ENCODE measurements at regions not wholly inside any gene's neighbourhood (a gene's known extent, or its start where the extent isn't known, plus 50 kb on each side); places are given as distances from the start of the nearest gene placed in this dataset.

DNA sequence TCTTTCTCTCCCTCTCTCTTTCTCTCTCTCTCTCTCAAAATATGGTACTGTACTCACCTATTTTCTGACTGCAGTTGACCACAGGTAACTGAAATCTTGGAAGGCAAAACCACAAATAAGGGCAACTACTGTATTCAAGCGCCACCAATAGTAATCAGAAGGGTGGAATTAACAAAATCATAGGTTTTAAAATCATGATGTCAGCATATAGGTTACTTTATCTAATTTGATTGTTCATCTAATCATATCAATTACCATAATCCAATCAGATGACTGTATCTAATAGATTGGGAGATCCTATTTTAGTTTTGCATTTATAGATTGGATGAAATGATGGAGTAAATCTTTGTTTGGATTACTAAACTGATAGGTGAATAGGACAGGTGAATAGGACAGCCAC is 155.8 kb upstream of the KITLG start:
- no peak for DNase-seq

DNA sequence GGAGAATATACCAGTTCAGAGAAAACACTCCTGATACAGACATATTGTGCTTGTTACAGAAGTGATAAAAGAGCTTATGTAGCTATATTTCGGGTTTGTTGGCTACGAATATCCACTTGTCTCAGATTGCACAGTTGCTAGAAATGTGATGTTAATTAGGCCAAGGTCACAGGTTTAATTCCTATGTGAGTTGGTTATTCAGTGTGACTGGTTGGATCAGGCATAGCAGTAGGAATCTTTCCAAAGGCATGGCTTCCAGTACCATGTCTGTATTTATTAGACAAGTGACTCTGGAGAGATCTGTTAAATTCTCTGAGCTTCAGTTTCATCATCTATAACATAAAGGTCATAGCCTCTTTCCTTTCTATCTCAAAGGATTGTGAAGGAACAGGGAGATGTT is 152.7 kb upstream of the KITLG start:
- peak; percentile 90 for DNase-seq

DNA sequence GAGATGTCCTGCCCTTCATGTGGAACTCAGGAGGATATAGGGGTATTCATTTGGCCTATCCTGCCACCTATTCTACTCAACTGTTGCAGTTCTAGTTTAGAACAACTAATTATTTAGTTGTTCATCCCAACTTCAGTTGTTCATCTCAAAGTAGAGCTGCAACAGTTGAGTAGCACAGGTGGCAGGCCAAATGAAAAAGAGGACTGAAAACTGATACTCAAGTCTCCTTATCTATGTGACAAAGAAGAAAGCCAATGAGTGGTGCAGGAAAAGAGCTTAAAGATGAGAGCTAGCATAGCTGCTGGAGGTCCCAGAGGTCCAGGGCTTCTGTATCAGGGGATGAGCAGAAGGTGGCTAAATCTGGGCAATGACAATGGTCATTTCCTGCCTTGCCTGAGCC is 148.9 kb upstream of the KITLG start:
- no peak for DNase-seq

DNA sequence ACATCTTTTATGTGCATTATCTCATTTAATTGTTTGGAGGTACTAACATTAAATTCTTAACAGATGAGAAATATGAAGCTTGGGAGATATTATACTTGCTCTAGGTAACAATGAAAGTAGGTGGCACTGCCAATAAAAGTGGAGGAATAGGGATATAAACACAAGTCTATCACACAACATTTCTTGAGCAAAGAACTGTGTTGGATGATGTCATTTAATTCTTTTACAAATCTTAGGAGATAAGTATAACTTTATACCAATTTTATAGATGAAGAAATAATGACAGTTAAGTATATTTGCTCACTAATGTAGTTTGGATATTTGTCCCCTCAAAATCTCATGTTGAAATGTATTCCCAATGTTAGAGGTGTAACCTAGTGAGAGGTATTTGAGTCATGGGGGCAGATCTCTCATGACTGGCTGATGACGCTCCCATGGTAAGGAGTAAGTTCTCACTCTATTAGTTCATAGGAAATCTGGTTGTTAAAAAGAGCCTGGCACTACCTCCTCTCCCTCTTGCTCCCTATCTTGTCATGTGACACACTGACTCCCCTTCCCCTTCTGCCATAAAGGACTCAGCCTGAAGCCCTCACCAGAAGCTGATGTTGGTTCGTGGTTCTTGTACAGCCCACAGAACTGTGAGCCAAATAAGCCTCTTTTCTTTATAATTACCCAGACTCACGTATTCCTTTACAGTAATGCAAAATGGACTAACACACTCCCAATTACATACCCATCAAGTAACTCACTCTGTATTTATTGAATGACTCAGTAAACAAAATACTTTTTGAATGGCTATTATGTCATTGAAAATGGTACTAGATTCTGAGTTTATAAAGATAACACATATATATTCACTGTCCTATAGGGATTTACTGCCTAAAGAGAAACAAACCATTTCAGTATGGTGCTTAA is 146.8 kb upstream of the KITLG start:
- DNase-seq = no peak

DNA sequence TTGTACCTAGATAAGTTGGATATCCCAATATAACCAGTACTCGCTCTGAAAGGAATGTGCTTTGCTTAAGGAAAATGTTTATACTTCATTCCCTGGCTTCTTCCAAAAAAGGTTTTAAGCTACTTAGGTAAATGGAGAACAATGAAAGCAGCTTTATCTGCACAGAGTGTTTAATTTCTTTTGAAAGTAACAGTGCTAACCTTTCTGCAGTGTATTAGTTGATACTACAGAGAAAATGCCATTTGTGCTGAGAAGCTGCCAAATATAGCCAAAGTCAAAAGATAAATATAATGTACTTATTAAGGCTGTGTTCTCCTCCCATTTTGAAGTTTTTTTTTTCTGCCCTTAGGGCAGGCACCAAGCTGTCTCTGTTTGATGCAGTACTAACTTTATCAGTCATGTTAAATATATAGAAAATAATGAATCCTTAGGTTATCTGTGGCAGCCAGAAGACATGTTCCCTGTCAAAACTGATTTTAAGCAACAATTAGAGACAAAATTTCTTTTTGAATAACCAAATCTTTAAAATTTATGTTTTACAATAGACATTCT is 145.4 kb upstream of the KITLG start:
- DNase-seq = peak; percentile 61

DNA sequence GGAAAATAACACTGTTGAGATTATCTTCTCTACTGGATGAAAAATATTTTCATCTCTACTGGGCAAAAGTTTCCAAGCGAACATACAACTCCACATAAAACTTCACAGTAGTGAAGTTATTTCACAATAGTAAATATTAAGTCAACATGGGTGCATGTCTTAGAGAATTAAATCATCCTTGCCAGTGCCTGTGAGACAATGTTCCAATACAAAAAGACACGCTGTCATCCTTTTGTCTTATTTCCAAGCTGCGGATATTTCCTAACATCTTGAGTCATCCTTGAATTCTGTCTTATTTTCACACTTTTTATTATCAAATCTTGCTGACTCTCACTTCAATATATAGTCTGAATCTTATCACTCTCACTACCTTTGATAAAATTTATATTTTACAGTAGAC is 142.9 kb upstream of the KITLG start:
- no peak for DNase-seq

DNA sequence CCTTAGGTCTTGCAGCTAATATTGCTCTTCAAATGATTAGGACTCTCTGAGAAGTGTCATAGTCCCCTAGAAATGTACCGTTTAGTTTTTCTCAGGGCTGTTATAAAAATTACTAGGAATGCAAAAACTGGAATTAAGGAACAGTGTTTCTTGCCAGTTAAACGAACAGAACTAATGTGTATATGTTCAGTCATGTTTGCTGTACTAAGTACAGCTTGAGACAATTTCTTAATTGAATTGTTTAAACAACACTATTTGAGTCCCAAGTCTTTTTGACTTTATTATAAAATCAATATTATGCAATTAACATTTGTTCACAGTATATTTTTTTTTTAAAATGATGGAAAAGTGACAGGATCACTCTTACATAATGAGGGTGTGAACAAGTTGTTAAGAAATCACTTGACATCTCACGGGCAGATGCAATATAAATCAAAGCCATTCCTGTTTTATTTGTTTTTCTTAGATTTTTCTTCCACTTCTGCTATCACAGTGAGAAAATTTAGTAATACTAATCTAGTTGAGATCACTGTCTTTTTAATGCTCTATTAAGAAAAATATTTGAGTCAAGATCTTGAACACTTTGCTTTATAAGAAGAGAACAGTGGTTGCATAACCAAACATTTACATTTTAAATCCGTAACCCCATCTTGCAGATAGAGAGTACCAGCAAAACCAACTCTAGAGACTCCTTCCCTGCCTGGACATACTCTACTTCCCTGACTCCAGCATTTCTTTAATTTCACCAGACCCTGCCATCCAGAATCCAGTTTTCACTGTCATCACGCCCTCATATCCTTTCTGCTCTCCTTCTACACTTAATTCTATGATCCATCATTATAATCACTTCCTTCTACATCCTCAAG is 140.7 kb upstream of the KITLG start:
- no peak for DNase-seq

DNA sequence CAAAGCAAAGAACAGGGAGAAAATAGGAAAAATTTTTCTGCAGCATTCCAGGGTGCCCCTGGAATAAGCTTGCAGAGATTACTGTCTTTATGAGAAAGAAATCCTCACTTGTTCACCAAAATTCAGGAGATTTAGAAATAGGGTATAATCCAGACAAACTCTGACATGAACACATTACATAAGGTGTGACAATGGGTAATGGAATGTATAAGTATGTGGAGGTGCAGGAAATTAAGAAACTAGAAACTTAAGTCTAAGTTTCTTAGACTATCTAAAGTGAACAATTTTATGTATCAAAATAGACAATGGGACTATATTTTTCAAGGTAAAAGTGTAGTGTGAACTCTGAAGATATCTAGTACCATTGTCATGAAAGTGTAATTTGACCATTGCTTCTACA is 140.0 kb upstream of the KITLG start:
- no peak for DNase-seq

DNA sequence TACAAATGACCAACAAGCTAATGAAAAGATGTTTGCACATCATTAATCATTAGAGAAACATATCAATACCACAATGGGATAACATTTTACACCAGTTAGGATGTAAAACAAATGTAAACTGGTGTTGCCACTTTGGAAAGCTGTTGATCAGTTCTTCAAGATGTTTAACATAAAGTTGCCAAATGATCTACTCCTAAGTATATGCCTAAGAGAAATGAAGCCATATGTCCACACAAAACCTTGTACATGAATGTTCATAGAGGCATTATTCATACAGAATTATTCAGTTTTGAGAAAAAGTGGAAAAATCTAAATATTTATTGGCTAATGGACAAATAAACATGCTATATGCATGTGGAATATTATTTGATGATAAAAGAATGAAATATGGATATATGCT is 136.9 kb upstream of the KITLG start:
- DNase-seq = no peak

DNA sequence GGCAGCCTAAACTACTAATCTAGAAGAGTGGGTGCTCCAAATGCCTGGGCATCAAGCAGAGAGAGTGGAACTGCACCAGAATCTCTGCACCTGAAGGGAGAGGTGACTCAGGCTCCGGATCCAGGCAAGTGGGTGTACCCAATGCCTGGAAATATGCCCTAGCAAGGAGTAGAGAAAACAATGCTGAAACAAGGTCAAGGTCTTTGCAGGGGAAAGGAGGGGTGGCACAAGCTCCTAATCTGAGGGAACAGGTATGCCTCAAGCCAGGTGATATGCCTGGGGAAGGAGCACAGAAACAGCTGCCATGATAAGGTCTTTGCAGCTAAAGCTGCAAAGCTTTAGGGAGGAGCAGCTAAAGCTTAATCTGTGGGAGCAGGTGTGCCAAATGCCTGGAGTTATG is 136.0 kb upstream of the KITLG start:
- peak; percentile 54 for DNase-seq

DNA sequence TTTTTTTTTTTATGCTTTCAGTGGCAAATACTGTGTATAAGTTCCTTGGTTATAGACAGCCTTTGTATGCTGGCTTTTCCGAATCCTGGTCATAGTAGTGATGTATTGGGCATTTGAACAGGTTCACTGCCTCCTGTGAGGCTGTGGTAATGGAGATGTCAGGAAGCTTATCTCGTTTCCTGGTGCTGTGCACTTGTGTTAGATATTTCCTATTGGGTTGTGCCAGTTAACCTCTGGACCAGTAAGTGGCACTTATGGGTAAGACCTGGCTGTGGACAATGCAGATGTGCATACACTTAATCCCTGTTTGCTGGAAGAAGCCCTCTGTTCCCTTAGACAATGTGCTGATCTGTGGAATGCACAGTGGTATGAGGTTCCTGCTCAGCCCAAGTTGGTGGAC is 135.4 kb upstream of the KITLG start:
- no peak for DNase-seq

DNA sequence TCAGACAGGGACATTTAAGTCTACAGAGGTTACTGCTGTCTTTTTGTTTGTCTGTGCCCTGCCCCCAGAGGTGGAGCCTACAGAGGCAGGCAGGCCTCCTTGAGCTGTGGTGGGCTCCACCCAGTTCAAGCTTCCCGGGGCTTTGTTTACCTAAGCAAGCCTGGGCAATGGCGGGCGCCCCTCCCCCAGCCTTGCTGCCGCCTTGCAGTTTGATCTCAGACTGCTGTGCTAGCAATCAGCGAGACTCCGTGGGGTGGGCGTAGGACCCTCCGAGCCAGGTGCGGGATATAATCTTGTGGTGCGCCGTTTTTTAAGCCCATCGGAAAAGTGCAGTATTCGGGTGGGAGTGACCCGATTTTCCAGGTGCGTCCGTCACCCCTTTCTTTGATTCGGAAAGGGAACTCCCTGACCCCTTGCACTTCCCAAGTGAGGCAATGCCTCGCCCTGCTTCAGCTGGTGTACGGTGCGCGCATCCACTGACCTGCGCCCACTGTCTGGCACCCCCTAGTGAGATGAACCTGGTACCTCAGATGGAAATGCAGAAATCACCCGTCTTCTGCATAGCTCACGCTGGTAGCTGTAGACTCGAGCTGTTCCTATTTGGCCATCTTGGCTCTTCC is 134.1 kb upstream of the KITLG start:
- DNase-seq = peak; percentile 86

DNA sequence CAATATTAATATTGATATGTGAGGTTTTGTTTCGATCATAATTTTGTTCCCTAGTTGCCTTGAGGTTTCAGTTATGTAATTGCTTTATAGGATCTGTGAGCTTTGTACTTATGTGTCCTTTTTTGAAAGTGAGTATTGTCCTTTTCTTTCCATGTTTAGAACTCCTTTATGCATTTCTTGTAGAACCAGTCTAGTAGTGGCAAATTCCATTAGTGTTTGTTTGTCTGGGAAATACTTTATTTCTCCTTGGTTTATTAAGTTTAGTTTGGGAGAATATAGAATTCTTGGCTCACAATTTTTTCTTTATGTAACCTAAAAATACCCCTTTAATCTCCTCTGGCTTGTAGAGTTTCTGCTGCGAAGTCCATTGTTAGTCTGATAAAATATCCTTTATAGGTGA is 127.5 kb upstream of the KITLG start:
- DNase-seq = no peak

DNA sequence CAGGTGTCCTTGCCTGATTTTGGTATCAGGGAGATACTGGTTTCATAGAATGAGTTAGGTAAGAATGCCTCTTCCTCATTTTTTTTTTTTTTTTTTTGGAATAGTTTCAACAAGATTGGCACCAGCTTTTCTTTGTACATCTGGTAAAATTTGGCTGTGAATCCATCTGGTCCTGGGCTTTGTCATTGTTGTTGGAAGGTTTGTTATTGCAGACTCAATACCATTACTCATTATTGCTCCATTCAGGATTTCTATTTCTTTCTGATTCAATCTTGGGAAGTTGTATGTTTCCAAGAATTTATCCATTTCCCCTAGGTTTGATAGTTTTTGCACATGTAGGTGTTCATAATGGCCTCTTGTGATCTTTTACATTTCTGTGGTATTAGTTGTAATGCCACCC is 126.0 kb upstream of the KITLG start:
- DNase-seq = no peak

DNA sequence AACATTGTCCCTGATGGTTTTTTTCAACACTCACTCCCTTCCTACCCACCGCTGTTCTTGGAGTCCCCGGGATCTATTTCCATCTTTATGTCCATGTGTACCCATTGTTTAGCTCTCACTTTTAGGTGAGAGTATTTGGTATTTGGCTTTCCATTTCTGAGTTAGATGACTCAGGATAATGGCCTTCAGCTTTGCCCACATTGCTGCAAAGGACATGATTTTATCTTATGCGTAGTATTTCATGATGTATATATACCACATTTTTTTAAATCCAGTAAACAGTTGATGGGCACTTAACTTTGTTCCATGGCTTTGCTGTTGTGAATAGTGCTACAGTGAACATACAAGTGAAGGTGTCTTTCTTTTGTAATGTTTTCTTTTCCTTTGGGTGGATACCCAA is 123.5 kb upstream of the KITLG start:
- DNase-seq = no peak

DNA sequence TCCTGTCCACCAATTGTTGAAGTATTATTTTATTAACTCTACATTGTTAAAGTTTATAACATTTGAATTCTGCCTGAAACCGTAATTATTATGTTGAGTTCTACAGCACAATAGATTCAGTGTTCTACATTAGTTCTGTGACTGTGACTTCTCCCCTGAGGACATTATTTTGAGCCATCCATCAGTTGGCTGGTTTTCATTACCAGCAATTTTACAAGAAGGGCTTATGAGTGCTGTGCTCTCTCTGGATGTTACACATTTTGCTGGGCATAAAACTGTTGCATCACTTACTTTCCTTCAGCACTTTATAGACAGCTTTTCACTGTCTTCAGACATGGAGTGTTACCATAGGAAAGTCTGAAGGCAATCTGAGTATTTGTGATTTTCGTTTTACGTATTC is 118.2 kb upstream of the KITLG start:
- DNase-seq = no peak

DNA sequence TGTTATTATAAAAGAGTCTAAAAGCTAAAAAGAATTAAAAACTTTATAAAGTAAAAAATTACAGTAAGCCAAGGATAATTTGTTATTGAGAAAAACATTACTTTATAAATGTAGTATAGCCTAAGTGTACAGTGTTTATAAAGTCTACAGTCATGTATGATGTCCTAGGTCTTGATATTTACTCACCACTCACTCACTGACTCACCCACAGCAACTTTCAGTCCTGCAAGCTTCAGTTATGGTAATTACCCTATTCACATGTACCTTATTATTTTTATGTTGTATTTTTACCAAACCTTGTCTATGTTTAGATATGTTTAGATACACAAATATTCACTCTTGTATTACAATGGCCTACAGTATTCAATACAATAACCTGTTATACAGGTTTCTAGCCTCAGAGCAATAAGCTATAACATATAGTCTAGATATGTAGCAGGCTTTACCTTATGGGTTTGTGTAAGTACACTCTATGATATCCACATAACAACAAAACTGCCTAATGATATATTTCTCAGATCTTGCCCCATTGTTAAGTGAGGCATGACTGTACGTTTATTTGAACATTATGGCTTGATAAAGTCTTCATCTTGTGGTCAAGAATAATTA is 113.7 kb upstream of the KITLG start:
- no peak for DNase-seq

DNA sequence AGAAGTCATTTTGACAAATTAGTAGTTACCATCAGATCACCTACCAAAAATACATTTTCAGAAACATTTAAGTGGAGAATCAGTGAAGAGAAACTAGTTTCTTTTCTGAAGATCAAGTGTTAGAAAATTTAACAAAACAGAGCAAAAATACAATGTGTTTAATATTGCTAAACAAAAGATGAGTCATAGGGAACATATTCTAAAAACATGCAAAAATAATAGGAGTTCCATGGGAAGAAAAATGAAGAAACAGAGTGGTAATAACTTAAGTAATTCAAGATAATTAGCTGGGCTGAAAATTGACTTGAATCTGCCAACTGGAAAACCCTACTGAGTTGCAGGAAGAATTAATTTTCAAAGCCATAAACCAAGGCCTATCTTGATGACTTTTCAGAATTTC is 111.5 kb upstream of the KITLG start:
- DNase-seq = no peak

DNA sequence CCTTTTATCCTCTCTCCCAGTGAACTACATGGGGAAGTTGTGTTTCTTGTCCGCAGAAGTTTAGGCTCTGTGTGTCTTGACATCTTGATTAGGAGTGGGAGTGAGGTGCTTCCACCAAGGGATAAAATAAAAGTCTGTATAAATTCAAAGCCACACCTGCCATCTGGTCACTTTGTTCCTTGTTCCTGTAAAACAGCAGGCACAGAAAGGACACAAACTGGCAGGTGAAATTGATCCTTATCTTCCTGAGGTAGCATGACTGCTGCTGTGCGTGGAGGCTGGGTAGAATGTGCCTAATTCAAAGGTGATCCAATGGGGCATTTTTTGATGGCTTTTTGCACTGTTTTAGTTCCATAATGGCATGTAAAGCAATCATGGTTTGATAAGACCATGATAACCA is 104.3 kb upstream of the KITLG start:
- peak; percentile 58 for DNase-seq

DNA sequence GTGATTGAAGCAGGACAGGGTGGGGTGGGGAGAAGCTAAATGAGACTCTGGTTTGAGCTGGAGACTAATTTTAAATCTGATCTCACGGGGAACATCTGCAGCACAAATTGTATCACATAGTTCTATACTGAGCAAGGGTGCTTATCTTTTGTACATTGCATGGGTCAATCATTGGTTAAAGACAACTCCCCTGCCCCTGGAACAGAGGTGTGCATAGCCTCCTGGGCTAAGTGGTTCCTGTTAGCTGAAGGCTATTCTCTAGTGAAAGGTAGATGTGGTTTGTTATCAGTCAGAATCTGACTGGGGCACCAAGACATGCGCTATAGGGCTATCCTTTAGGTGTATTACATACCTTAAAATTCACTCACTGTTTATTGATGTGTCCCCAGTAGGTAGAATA is 103.9 kb upstream of the KITLG start:
- DNase-seq = no peak

DNA sequence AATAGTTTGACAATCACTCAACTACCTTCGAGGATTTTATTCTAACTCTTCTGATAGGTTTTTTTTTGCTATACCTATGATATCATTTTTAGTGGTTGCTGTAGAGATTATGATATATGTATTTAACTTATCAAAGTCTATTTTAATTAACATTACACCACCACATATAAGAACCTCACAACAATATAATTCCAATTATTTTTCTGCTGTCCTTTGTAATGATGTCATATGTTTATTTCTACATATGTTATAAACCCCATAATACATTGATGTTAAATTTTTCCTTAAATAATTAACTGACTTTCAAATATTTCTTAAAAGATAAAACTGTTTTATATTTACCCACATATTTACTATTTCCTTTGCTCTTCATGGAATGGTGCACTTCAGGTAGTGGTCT is 103.4 kb upstream of the KITLG start:
- no peak for DNase-seq

DNA sequence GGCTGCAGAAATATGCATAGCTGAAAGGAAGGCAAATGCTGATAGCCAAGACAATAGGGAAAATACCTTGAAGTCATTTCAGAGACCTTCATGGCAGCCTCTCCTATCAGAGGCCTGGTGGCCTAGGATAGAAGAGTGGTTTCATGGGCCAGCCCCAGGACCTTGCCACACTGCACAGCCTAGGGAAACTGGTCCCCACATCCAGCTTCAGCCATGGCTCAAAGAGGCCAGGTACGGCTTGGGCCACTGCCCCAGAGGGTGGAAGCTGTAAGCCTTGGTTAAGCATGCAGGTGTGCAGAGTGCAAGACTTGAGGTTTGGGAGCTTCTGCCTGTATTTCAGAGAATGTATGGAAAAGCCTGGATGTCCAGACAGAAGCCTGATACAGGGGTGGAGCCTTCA is 101.0 kb upstream of the KITLG start:
- DNase-seq = no peak

DNA sequence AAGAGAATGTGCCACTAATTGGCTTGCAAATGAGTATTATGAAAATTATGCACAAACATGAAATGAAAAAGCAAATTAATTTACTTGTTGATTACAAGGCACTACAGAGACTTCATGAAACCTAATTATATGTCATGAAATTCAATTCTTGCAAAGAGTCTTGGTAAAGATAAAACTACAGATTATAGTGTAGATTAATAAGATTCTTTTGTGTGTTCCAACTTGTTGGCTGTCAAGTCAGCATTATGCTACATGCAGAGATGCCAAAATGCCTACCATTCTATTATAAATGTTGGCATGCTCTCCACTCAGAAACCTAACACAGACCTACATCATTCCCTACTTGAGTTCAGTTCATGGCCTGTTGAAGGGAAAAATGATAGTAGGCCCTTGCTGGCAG is 97.2 kb upstream of the KITLG start:
- DNase-seq = no peak

All from NCI-H69 (cell line).